Fibroblast of skin of back (primary cell): ENCODE measurements at regions not wholly inside any gene's neighbourhood (a gene's known extent, or its start where the extent isn't known, plus 50 kb on each side); places are given as distances from the start of the nearest gene placed in this dataset.

ENCODE experiments used
- DNase-seq: peaks from one replicate; pipeline ENCODE4 v3.0.0-alpha.2; 2013

DNA sequence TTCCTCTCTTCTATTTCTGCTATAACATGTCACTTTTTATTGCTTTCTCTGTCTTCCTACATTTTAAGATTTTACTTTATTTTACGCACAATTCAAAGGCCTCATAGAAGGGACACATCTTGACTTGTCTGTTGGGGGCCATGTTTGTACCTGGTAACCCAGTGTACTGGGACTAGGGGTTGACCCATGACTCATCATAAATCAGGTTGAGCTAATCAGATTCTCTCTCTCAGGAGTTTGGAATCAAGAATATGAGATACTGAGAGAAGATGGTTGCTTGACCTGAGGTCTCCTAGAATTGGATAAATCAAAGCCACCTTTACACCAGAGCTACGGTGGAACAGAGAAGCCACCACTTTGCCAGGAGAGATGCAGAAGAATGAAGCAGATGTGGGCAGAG, 153.0 kb downstream of the UXS1 start:
- no peak for DNase-seq

DNA sequence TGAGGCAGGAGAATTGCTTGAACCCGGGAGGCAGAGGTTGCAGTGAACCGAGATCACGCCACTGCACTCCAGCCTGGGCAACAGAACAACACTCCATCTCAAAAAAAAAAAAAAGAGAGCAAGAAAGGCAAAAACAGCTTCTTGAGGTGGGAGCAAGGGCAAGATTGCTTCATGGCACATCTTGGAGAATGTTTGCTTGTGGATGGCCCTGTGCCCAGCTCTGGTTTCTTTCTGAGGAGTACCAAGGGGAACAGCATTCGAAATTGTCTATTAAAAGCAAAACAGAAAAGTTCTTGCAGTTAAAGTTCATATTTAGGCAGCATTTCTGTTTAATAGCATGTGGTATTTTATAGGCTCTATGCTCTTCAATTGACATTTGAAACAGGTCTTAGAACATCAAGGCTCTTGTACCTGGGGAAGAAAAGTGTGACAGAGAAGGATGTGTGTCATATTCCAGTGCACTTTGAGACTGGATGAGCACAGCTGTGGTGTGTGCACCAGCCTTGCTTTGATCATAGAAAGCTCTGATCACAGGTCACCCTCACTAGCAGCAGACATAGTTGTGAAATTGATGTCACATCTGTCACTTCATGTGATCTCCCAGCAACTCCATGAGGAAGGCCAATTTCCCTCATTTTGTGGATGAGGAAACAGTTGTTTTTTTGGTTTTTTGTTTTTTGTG, 154.3 kb downstream of the UXS1 start:
- DNase-seq: no peak

DNA sequence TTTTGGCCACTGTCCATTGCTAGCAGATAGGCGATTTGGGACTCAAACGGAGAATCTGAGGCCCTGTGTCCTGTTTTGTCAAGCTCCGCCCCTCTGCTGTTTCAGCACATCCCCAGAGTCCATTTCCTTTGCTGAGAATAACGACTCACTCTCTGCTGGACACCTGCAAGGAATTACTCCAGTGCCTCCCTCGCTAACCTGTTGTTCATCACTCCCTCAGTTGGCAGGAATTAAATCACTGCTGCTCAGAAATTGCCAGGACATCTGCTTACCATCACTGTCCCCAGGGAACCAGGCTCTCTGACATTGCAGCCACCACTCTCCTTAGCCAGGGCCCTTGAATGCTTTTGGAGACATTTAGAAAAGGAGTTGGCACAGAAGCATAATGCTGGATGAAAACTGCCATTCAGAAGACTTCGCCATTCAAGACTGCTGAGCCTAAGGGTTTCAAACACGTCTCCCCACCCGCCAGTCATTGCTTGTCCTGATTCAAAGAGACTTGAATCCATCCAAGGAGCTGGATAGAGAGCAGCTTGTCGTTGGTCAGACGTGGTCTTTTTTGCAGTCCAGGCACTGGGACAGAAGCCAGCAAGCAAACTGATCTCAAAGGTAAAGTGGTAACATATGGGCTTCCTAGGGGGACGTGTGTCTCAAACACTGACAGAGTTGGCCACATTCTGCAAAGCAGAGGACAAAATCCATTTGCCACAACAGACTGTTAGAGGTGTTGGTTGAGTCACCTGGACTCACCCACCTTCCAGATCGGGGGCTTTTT, 155.3 kb downstream of the UXS1 start:
- DNase-seq: no peak

GRCh38 chr2:106037932-106038331, 156.2 kb downstream of the UXS1 start:
- DNase-seq: no peak

- DNase-seq: no peak
Measured at GRCh38 chr2:106037262-106037661, 156.8 kb downstream of the UXS1 start.

DNA sequence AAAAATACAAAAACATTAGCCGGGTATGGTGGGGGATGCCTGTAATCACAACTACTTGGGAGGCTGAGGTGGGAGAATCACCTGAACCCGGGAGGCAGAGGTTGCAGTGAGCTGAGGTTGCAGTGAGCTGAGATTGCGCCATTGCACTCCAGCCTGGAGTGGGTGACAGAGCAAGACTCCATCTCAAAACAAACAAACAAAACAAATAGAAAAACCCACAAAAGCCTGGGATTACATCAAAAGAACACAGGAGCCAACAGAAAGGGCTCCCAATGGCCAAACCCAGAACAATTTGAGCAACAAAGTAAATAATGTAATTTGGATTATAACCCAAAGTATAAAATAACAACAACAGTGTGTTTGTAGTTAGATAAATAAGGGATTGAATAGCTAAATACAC, 159.8 kb downstream of the UXS1 start:
- no peak for DNase-seq

DNA sequence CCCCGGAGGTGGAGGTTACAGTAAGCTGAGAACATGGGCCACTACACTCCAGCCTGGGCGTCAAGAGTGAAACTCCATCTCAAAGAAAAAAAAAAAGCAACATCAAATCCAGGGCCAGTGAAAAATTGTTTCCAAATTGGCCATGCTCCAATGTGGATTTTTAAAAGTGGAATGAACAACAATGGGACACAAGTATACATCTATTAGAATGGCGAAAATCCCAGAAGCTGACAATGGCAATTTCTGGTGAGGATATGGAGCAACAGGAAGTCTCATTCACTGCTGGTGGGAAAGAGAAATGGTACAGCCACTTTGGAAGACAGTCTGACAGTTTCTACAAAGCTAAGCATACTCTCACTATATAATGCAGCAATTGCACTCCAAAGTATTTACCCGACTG, 161.4 kb downstream of the UXS1 start:
- DNase-seq: no peak

DNA sequence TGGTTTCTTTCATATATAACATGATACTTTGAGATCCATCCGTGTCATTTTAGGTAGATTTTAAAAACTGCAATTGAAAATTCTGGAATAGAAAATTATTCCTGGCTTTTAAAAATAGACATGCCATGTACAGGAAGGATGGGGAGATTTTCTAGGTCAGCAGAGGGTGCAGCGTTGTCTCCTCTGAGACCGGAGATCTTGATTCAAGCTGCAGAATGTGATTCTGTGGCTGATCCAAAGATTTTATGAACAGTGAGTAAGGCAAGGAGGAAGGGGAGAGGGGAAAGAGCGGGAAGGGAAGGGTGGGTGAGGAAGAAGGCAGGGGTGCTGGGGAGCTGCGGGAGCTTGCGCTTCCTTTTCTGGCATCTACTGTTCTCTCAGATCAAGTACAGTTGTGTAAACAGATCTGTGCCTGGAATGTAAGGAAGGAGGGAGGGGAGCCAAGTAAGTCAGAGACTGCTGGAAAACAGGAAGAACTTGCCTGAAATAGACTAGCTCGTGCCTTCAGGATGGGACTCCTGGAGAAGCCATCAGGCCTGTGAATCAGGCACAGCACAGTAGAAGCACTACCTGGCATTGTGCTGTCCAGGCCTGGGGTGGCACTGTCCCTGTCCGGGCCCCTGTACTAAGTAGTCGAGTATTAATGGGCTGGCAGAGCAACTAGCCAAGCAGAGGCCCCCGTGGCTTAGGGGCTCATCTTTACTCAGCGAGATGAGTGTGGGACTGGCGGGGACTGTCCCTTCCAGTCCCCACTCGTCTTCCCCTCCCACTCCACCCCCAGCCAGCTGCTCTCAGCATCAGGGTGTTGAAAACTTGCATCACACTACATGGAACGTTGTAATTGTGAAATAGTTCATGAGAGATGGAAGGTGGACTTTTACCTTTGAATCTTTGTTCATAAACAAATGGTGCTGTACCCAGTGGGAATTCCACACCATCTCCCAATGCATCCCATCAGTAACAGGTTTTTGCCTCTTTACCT, 163.5 kb downstream of the UXS1 start:
- DNase-seq: peak; percentile 91

DNA sequence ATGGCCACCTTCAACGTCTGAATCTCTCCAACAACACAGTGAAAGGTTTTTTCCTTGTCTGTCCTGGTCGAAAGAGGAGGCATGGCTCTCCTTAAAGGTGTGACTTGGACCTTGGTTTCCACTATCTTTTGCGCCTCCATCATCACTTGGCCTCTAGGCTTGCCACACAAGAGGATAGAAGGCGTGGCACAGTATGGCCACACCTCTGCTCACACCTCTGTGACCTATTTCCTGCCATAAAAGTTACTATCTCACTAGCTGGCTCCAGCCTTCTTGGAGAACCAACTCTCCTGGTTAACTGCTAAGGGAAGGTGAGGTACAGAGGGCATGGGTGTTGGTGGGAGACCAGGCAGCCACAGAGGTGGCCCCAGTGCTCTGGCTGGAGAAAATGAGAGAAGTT, 165.9 kb downstream of the UXS1 start:
- no peak for DNase-seq

DNA sequence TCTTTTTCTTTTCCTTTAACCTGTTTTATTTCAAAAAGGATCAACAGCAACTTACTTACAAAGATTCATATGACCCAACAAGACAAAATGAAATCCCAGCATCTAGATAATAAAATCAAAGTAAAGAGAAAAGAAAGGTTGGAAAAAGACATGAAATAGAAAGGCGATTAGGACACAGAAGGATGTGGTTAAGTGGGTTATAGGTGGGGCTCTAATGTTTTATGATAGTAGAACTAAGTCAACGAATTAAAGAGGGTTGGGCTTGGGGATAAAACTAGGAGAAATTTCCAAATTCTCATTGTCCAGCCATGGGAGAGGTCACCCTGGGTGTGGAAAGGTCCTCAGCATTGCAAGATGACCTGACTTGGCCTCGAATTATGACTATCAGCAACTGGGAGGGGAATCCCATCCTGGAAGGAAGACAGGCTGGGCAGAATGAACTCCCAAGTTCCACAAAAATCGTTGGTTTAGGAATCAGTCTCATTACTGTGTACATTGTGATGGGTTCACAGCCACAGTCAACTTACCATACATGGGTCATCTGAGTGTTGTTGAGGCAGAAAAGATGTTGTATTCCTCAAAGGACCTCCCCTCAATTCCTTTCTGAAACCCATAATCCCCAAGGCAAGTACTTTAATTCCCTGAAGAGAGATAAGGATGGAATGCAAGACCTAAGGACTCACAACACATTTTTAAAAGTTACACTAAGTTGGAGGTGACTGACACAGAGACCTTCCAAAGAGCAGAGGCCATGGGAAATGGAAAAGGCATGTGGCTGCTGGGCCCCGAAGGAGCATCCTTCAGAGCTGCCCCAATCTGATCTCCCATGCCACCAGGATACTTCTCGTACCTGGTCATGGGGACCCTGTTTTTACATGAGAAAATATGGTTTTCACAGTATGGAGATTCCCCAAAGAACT, 167.6 kb downstream of the UXS1 start:
- DNase-seq: peak; percentile 31

- DNase-seq: peak; percentile 13
Measured at GRCh38 chr2:106025796-106026195, 168.3 kb downstream of the UXS1 start.

DNA sequence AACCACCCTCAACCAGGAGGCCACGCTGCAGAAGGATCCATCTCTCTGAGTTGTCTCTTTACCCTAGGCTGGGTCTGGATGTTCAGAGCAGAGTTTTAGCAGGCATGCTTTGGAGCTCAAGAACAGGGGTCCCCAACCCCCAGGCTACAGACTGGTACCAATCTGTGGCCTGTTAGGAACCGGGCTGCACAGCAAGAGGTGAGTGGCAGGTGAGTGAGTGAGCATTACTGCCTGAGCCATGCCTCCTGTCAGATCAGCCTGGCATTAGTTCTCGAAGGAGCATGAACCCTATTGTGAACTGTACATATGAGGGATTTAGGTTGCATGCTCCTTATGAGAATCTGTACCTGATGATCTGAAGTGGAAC, 172.5 kb downstream of the UXS1 start:
- no peak for DNase-seq

DNA sequence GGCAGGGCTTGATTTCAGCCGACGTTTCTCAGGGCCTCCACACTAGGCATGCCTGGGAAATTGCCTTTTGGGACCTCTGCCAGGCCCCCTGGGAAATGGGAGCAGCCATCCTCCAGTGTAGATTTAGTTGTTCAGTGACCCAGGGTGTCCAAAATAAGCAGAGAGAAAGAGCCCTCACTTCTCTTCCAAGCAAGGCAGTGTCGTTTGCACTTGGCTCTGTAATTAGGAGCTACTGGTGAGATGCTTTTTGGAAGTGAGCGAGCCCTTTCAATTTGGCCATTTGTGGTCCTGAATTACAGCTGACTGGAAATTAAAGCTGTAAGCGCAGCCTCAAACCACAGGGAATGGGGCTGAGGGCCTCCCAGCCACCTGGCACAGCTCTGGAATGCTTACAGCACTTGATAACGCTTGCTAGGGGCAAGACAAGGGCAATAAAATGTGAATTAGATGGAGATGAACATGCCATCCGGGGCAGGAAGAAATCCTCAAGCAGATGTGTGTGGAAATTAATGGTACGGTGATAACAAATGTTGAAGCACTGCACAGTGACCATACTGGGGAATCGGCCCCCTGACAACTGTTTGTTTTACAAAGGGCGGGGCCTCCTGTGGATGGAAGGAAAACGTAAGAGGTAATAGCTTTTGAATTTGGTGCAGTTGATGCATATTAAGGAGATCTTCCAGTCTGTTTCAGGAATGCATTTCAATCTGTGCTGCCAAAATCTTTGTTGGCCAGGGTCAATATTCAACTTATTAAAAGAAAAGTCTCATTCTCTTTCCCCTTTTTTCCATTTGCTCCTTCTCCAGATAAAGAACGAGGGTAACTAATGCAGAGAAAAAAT, 173.1 kb downstream of the UXS1 start:
- DNase-seq: no peak

DNA sequence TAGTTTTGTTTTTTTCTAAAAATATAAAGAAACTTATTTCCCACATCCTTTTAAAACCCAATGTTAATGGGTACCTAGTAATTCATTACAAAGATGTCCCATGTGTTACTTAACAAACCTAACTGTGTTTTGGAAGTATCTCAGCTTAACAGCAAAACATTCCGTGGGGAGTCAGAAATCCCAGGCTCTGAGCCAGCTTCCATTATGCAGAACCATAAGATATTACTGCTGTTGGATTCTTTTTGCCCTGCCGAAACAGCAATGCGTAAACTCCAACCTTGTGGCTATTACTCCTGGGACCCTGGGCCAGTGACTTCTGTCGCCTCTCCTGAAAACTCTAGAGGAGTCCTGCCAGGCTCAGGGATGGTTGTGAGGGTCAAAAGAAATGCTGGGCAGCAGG, 174.1 kb downstream of the UXS1 start:
- no peak for DNase-seq

- no peak for DNase-seq
Measured at GRCh38 chr2:106018141-106018540, 176.0 kb downstream of the UXS1 start.

DNA sequence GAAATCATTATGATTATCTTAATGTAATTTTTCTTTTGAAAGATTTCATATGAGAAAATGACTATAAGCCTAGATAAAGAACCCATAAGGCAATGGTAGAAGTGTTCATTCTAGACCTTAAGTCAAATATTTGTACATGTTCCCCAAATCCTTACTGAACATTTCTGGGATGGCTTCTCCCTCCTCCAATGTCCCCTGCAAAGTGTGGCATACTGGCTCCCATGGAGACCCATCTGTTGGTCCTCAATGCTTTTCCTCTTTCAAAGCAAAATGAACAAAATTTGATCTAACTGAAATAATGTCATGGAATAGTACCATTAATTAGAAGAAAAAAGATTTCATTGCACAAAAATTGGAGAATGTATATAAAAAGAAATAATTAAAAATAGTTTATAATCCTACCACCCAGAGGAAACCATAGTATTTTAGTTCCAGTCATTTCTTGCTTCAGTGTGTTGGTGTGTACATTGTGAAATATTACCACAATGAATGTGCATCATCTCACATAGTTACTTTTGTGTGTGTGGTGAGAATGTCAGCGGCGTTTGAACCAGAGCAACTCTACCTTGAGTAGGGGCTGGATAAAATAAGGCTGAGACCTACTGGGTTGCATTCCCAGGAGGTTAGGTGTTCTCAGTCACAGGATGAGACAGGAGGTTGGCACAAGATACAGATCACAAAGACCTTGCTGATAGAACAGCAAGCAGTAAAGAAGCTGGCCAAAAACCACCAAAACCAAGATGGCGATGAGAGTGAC, 181.3 kb downstream of the UXS1 start:
- no peak for DNase-seq

DNA sequence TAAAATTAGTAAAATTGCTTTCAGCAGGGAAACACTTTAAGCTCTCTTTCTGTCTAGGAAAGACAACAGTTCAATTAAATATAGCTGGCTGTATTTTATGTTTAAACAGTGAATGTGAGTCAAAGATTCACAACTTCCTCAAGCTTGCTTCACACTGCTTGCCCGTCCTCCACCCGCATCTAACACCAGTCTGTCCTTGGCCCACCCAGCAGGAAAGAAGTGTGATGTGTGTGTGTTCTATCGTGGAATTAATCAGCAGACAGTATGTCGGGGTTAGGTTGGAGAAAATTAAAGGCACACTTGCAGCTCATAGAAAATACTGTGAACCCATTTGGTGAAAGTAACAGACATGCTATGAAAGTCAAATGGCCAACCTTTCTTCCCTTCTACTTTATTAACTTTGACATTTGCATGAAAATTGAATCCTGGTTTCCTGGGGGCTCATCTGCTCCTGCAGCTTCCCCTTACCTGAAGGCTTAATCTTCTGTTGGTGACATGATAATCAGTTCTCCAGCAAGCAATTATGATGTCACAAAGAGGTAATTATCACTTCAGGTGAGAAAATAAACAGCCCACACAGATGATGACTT, 182.0 kb downstream of the UXS1 start:
- no peak for DNase-seq

- no peak for DNase-seq
Measured at GRCh38 chr2:106011380-106011779, 182.7 kb downstream of the UXS1 start.

GRCh38 chr2:106010818-106011355, 183.2 kb downstream of the UXS1 start:
- DNase-seq: no peak

- DNase-seq: no peak
Measured at GRCh38 chr2:106009096-106009495, 185.0 kb downstream of the UXS1 start.
